ENCODE measurements at regions not wholly inside any gene's neighbourhood (a gene's known extent, or its start where the extent isn't known, plus 50 kb on each side); places are given as distances from the start of the nearest gene placed in this dataset.

- H3K4me3 Mint-ChIP-seq = no peak overlapping the region
- WGBS (ENCODE audit: insufficient coverage) = 92% methylated on average over 2 of the region's 3 CpGs
Observed at GRCh38 chr7:131792311-131792710, 235.9 kb upstream of the PODXL start.

DNA sequence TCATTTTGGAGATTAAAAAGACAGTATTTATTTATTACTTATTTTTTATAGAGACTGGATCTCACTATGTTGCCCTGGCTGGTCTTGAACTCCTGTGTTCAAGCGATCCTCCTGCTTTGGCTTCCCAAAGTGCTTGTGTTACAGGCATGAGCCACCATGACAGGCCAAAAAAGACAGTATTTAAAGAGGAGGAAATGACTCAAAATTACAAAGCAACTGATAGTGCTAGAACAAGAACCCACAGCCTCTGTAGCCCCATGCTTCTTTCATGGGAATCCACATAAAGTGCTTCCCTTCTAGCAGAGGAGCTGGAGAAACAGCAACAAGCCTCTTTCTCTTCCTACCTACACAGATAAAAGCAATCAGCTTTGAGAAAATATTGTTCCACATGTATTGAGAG, 230.7 kb upstream of the PODXL start:
- H3K4me3 ChIP-seq (ENCODE audit: control extremely low read depth in 1 of 5, extremely low read depth in 1 of 5, insufficient read depth in 1 of 5, low read depth in 2 of 5, low read length in 4 of 5) = no peak overlapping the region

More at GRCh38 chr7:131792311-131792710, 235.9 kb upstream of the PODXL start:
- H3K9ac ChIP-seq (ENCODE audit: low read length) = no peak overlapping the region
- H2AFZ ChIP-seq (ENCODE audit: insufficient read depth, low read depth, low read length, poor library complexity, severe bottlenecking) = no peak overlapping the region
- H3K9me3 ChIP-seq (ENCODE audit: control extremely low read depth in 1 of 3, control insufficient read depth in 2 of 3, insufficient read depth in 1 of 3, low read length in 2 of 3) = no peaks in the 10 kb centered on the region
- ChIA-PET POLR2A (no interaction called here), CTCF (no interaction called here)
- no peaks in the 10 kb centered on the region for H3K4me1 ChIP-seq (ENCODE audit: control insufficient read depth in 2 of 2, insufficient read depth in 2 of 2, low read length in 2 of 2)
- Mint-ChIP-seq H3K9me3 (ENCODE audit: insufficient read depth) (no peaks in the 10 kb centered on the region), H3K4me1 (no peaks in the 10 kb centered on the region), H3K27ac (no peak overlapping the region), H3K27me3 (peaks cover 13% of the 10 kb centered on the region)
- H3K36me3 ChIP-seq (replicated peaks in 1 of 2; ENCODE audit: control extremely low read depth in 1 of 2, control insufficient read depth in 1 of 2, extremely low read depth in 1 of 2, insufficient read depth in 2 of 2, low read length in 1 of 2) = no peaks in the 10 kb centered on the region
- no peaks in the 10 kb centered on the region for H4K20me1 ChIP-seq (ENCODE audit: control insufficient read depth, insufficient read depth, low read length, poor library complexity, severe bottlenecking)
- ATAC-seq (ENCODE audit: low read depth) (no peak), DNase-seq (no peak)
- H3K27ac ChIP-seq (ENCODE audit: low read length in 2 of 2) = no peak overlapping the region
- no peaks in the 10 kb centered on the region for H3K79me2 ChIP-seq (ENCODE audit: control insufficient read depth, insufficient read depth, low read length)
- TF ChIP-seq, protein P1, sequence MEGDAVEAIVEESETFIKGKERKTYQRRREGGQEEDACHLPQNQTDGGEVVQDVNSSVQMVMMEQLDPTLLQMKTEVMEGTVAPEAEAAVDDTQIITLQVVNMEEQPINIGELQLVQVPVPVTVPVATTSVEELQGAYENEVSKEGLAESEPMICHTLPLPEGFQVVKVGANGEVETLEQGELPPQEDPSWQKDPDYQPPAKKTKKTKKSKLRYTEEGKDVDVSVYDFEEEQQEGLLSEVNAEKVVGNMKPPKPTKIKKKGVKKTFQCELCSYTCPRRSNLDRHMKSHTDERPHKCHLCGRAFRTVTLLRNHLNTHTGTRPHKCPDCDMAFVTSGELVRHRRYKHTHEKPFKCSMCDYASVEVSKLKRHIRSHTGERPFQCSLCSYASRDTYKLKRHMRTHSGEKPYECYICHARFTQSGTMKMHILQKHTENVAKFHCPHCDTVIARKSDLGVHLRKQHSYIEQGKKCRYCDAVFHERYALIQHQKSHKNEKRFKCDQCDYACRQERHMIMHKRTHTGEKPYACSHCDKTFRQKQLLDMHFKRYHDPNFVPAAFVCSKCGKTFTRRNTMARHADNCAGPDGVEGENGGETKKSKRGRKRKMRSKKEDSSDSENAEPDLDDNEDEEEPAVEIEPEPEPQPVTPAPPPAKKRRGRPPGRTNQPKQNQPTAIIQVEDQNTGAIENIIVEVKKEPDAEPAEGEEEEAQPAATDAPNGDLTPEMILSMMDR (IDR thresholded peaks at IDR 0.05) = no peak
- H3K4me2 ChIP-seq (replicated peaks; ENCODE audit: low read depth, low read length, poor library complexity, severe bottlenecking) = no peak overlapping the region
- no peak overlapping the region for H3K4me3 ChIP-seq (ENCODE audit: control extremely low read depth in 1 of 5, extremely low read depth in 1 of 5, insufficient read depth in 1 of 5, low read depth in 2 of 5, low read length in 4 of 5)
- intact Hi-C loops (cut with micrococcal nuclease) = no loop called here
- H3K27me3 ChIP-seq (replicated peaks in 1 of 4; ENCODE audit: control extremely low read depth in 1 of 4, control insufficient read depth in 3 of 4, insufficient read depth in 4 of 4, low read length in 3 of 4) = no peaks in the 10 kb centered on the region

More for the DNA sequence above, 230.7 kb upstream of the PODXL start:
- Mint-ChIP-seq H3K9me3 (ENCODE audit: insufficient read depth) (no peaks in the 10 kb centered on the region), H3K27me3 (peaks cover 4% of the 10 kb centered on the region), H3K4me1 (no peaks in the 10 kb centered on the region), H3K4me3 (no peak overlapping the region), H3K27ac (no peak overlapping the region)
- DNase-seq (no peak), ATAC-seq (ENCODE audit: low read depth) (no peak)
- Histone ChIP-seq H2AFZ (ENCODE audit: insufficient read depth, low read depth, low read length, poor library complexity, severe bottlenecking) (no peak overlapping the region), H3K9ac (ENCODE audit: low read length) (no peak overlapping the region), H3K27me3 (replicated peaks in 1 of 4; ENCODE audit: control extremely low read depth in 1 of 4, control insufficient read depth in 3 of 4, insufficient read depth in 4 of 4, low read length in 3 of 4) (no peaks in the 10 kb centered on the region), H4K20me1 (ENCODE audit: control insufficient read depth, insufficient read depth, low read length, poor library complexity, severe bottlenecking) (no peaks in the 10 kb centered on the region), H3K9me3 (ENCODE audit: control extremely low read depth in 1 of 3, control insufficient read depth in 2 of 3, insufficient read depth in 1 of 3, low read length in 2 of 3) (peaks cover 0 to 3% (median 0%) of the 10 kb centered on the region in 3 donors), H3K4me2 (replicated peaks; ENCODE audit: low read depth, low read length, poor library complexity, severe bottlenecking) (no peak overlapping the region), H3K4me1 (ENCODE audit: control insufficient read depth in 2 of 2, insufficient read depth in 2 of 2, low read length in 2 of 2) (no peaks in the 10 kb centered on the region), H3K27ac (ENCODE audit: low read length in 2 of 2) (no peak overlapping the region), H3K79me2 (ENCODE audit: control insufficient read depth, insufficient read depth, low read length) (no peaks in the 10 kb centered on the region), H3K36me3 (replicated peaks in 1 of 2; ENCODE audit: control extremely low read depth in 1 of 2, control insufficient read depth in 1 of 2, extremely low read depth in 1 of 2, insufficient read depth in 2 of 2, low read length in 1 of 2) (no peaks in the 10 kb centered on the region)
- intact Hi-C loops (cut with micrococcal nuclease) = no loop called here
- POLR2A ChIA-PET = no interaction called here
- CTCF ChIA-PET = no interaction called here
- WGBS (ENCODE audit: insufficient coverage) = no CpG with 5 or more reads among the region's 1 CpG
- TF ChIP-seq EZH2 (IDR thresholded peaks at IDR 0.05; ENCODE audit: borderline replicate concordance, insufficient read depth, low read depth, low read length, poor library complexity, severe bottlenecking) = no peak
- TF ChIP-seq, protein P1 (IDR thresholded peaks at IDR 0.05) = no peak
